IMR-90 (cell line): ENCODE measurements at regions not wholly inside any gene's neighbourhood (a gene's known extent, or its start where the extent isn't known, plus 50 kb on each side); places are given as distances from the start of the nearest gene placed in this dataset.

Experiments used
- ATAC-seq: fragments of 200-7000 bp; cut with Tn5 transposase; 2 replicates; pipeline ENCODE4 v1.9.1; 2020; ENCODE audit warnings: low read depth, mild to moderate bottlenecking, moderate library complexity
- BruUV-seq: library from RNA; stranded (reverse); fragments of 400-500 nt; replicated peaks from 2 replicates; lab custom pipeline; 2021; lab: Mats Ljungman, UMichigan
- CTCF ChIA-PET: fragments of 300-600 bp; formaldehyde crosslinking; extraction: SDS; loops from one replicate; lab custom pipeline; 2021; ENCODE audit warnings: antibody characterized with exemption; lab: Yijun Ruan, JAX
- POLR2A ChIA-PET: fragments of 300-600 bp; sonication (Branson Sonifier 250); formaldehyde crosslinking; loops from one replicate; lab custom pipeline; 2022; ENCODE audit warnings: antibody characterized with exemption; ENCODE audit not compliant: unreplicated experiment; lab: Charles Lee
- DNase-seq: peaks from one replicate; pipeline ENCODE4 v3.0.0; 2013
- H2AFZ ChIP-seq: replicated peaks from 2 replicates; pipeline ENCODE3; 2013; ENCODE audit warnings: low read length, mild to moderate bottlenecking; ENCODE audit not compliant: poor library complexity
- H2AK5ac ChIP-seq: 2 replicates; pipeline ENCODE4 v1.6.1; 2013; ENCODE audit warnings: low read depth, low read length, inconsistent platforms
- H2AK9ac ChIP-seq: replicated peaks from 2 replicates; pipeline ENCODE3; 2013; ENCODE audit warnings: mild to moderate bottlenecking, low read depth, low read length, moderate library complexity; ENCODE audit not compliant: poor library complexity
- H2BK120ac ChIP-seq: 2 replicates; pipeline ENCODE4 v1.6.1; 2013; ENCODE audit warnings: low read depth, low read length, inconsistent platforms
- H2BK15ac ChIP-seq: 3 replicates; pipeline ENCODE4 v1.6.1; 2013; ENCODE audit warnings: low read depth, low read length, inconsistent platforms
- H2BK20ac ChIP-seq: 2 replicates; pipeline ENCODE4 v1.6.1; 2013; ENCODE audit warnings: low read depth, mild to moderate bottlenecking, inconsistent platforms, low read length, moderate library complexity
- H2BK5ac ChIP-seq: 2 replicates; pipeline ENCODE4 v1.6.1; 2013; ENCODE audit warnings: mild to moderate bottlenecking, low read depth, low read length, inconsistent platforms; ENCODE audit not compliant: poor library complexity, severe bottlenecking
- H3K14ac ChIP-seq: replicated peaks from 2 replicates; pipeline ENCODE4 v1.6.1; 2013; ENCODE audit warnings: low read depth, low read length, inconsistent platforms
- H3K18ac ChIP-seq: 2 replicates; pipeline ENCODE4 v1.6.1; 2013; ENCODE audit warnings: low read depth, low read length, control low read depth
- H3K23ac ChIP-seq: 2 replicates; pipeline ENCODE4 v1.6.1; 2013; ENCODE audit warnings: low read depth, low read length, inconsistent platforms
- H3K27ac ChIP-seq: 2 replicates; pipeline ENCODE4 v1.5.1; 2013; ENCODE audit warnings: mild to moderate bottlenecking, control low read depth, low read length; ENCODE audit not compliant: insufficient read depth
- H3K27me3 ChIP-seq: 2 replicates; pipeline ENCODE4 v1.6.1; 2013; ENCODE audit warnings: low read length; ENCODE audit not compliant: control insufficient read depth, insufficient read depth
- H3K36me3 ChIP-seq: 2 replicates; pipeline ENCODE4 v1.6.1; 2013; ENCODE audit warnings: low read length, mixed read lengths; ENCODE audit not compliant: control insufficient read depth, insufficient read depth
- H3K4ac ChIP-seq: 2 replicates; pipeline ENCODE4 v1.6.1; 2013; ENCODE audit warnings: low read depth, low read length, inconsistent platforms
- H3K4me1 ChIP-seq: 2 replicates; pipeline ENCODE4 v1.6.1; 2013; ENCODE audit warnings: low read length, mixed read lengths; ENCODE audit not compliant: control insufficient read depth, insufficient read depth
- H3K4me2 ChIP-seq: 2 replicates; pipeline ENCODE4 v1.6.1; 2013; ENCODE audit warnings: low read depth, mild to moderate bottlenecking, control low read depth, low read length, moderate library complexity
- H3K4me3 ChIP-seq: 2 replicates; pipeline ENCODE4 v1.5.1; 2013; ENCODE audit warnings: low read depth, mild to moderate bottlenecking, control low read depth, low read length, moderate library complexity; ENCODE audit not compliant: insufficient read depth
- H3K56ac ChIP-seq: 2 replicates; pipeline ENCODE4 v1.6.1; 2013; ENCODE audit warnings: low read length, inconsistent platforms; ENCODE audit not compliant: insufficient read depth; ENCODE audit errors: extremely low read depth
- H3K79me1 ChIP-seq, 2 experiments: 2 replicates each; pipeline ENCODE4 v1.6.1; 2013; ENCODE audit warnings: low read length in 2 of 2, inconsistent platforms in 1 of 2, low read depth in 1 of 2
- H3K9ac ChIP-seq: 2 replicates; pipeline ENCODE4 v1.6.1; 2013; ENCODE audit warnings: low read depth, low read length, control low read depth
- H3K9me1 ChIP-seq: 2 replicates; pipeline ENCODE4 v1.6.1; 2013; ENCODE audit warnings: low read length, inconsistent platforms; ENCODE audit not compliant: insufficient read depth
- H3K9me3 ChIP-seq: 2 replicates; pipeline ENCODE4 v1.6.1; 2013; ENCODE audit warnings: low read length; ENCODE audit not compliant: control insufficient read depth, insufficient read depth
- H4K20me1 ChIP-seq: 2 replicates; pipeline ENCODE4 v1.6.1; 2013; ENCODE audit warnings: low read length, inconsistent platforms; ENCODE audit not compliant: insufficient read depth
- H4K5ac ChIP-seq: 2 replicates; pipeline ENCODE4 v1.6.1; 2013; ENCODE audit warnings: mild to moderate bottlenecking, low read depth, low read length, control low read depth
- H4K8ac ChIP-seq, 2 experiments: 2 replicates each; pipeline ENCODE4 v1.6.1; 2013; ENCODE audit warnings: low read depth in 2 of 2, low read length in 2 of 2, control low read depth in 1 of 2, inconsistent platforms in 1 of 2
- H4K91ac ChIP-seq: 2 replicates; pipeline ENCODE4 v1.6.1; 2013; ENCODE audit warnings: low read depth, low read length, inconsistent platforms; ENCODE audit not compliant: insufficient read depth
- BHLHE40 ChIP-seq: fragments of 150-350 bp; IDR thresholded peaks from 2 replicates; pipeline ENCODE4 v1.6.1; 2016; ENCODE audit warnings: mild to moderate bottlenecking, low read depth, low read length
- CEBPB ChIP-seq: IDR thresholded peaks from 2 replicates; pipeline ENCODE4 v1.6.1; 2012; ENCODE audit warnings: low read depth, low read length, improper control_type of control experiment
- CHD1 ChIP-seq: IDR thresholded peaks from 2 replicates; pipeline ENCODE4 v1.6.1; 2012; ENCODE audit warnings: low read depth, low read length, improper control_type of control experiment
- CTCF ChIP-seq: conservative IDR thresholded peaks from 2 replicates; pipeline ENCODE4 v1.5.1; 2012; ENCODE audit warnings: mild to moderate bottlenecking, low read depth, low read length, improper control_type of control experiment
- ELK1 ChIP-seq: fragments of 150-350 bp; IDR thresholded peaks from 2 replicates; pipeline ENCODE4 v1.6.1; 2016; ENCODE audit warnings: low read depth, mild to moderate bottlenecking, low read length, moderate library complexity, borderline replicate concordance
- FOS ChIP-seq: fragments of 150-350 bp; IDR thresholded peaks from 2 replicates; pipeline ENCODE4 v1.6.1; 2016; ENCODE audit warnings: low read depth, low read length
- MAFK ChIP-seq: IDR thresholded peaks from 2 replicates; pipeline ENCODE4 v1.6.1; 2012; ENCODE audit warnings: low read depth, low read length, improper control_type of control experiment
- MAZ ChIP-seq: IDR thresholded peaks from 2 replicates; pipeline ENCODE4 v1.6.1; 2012; ENCODE audit warnings: low read depth, mild to moderate bottlenecking, low read length, improper control_type of control experiment, moderate library complexity, borderline replicate concordance
- MXI1 ChIP-seq: IDR thresholded peaks from 2 replicates; pipeline ENCODE4 v1.6.1; 2012; ENCODE audit warnings: low read depth, mild to moderate bottlenecking, low read length, moderate library complexity, borderline replicate concordance
- NFE2L2 ChIP-seq: fragments of 150-350 bp; IDR thresholded peaks from 2 replicates; pipeline ENCODE4 v1.6.1; 2016; ENCODE audit warnings: low read depth, mild to moderate bottlenecking, low read length
- POLR2A ChIP-seq: IDR thresholded peaks from 2 replicates; pipeline ENCODE4 v1.6.1; 2012; ENCODE audit warnings: mild to moderate bottlenecking, low read depth, low read length
- RAD21 ChIP-seq: IDR thresholded peaks from 2 replicates; pipeline ENCODE4 v1.6.1; 2012; ENCODE audit warnings: low read length, improper control_type of control experiment
- RCOR1 ChIP-seq: IDR thresholded peaks from 2 replicates; pipeline ENCODE4 v1.6.1; 2012; ENCODE audit warnings: mild to moderate bottlenecking, low read length, improper control_type of control experiment; ENCODE audit not compliant: insufficient replicate concordance
- RFX5 ChIP-seq: IDR thresholded peaks from 2 replicates; pipeline ENCODE4 v1.8.0; 2012; ENCODE audit warnings: low read depth, mild to moderate bottlenecking, low read length, moderate library complexity
- SMC3 ChIP-seq: fragments of 150-350 bp; IDR thresholded peaks from 2 replicates; pipeline ENCODE4 v1.6.1; 2016; ENCODE audit warnings: low read depth, mild to moderate bottlenecking, antibody characterized with exemption, low read length, moderate library complexity
- USF2 ChIP-seq: fragments of 150-350 bp; IDR thresholded peaks from 2 replicates; pipeline ENCODE4 v1.6.1; 2017; ENCODE audit warnings: mild to moderate bottlenecking, antibody characterized with exemption, low read length, low read depth
- WGBS, 2 experiments: methylation state at CpG; one replicate each; pipeline versions ENCODE4 v1.1.5 to v1.1.7; 2013; ENCODE audit warnings: missing lambda C conversion rate in 2 of 2; ENCODE audit not compliant: insufficient read length in 1 of 2; ENCODE audit errors: extremely low coverage in 2 of 2; 5-methylcytosine and 5-hydroxymethylcytosine counted together
- dilution Hi-C: fragments of 300-500 bp; cut with HindIII; formaldehyde crosslinking; loops from one replicate; pipeline ENCODE4 v1.14.3; 2018; ENCODE audit warnings: low sequenced_read_pairs; ENCODE audit not compliant: unreplicated experiment
- in situ Hi-C: fragments of 300-500 bp; cut with MboI; formaldehyde crosslinking; loops from 3 replicates; pipeline ENCODE4 v1.14.3; 2019; ENCODE audit warnings: low sequenced_read_pairs, inconsistent platforms, mixed read lengths
- intact Hi-C: fragments of 100-400 bp; cut with micrococcal nuclease; formaldehyde crosslinking; loops from 2 replicates; pipeline ENCODE4 v1.10.0; 2022

GRCh38 chr4:103774326-103774825 lies 54.6 kb upstream of the TACR3 start:
- no peak overlapping the region for H3K4me3 ChIP-seq
- no peak overlapping the region for H2BK15ac ChIP-seq
- no peaks in the 10 kb centered on the region for H3K4me1 ChIP-seq
- TF ChIP-seq MXI1 (no peak), BHLHE40 (no peak), MAZ (no peak), CTCF (no peak), USF2 (no peak), ELK1 (no peak), CEBPB (no peak), NFE2L2 (no peak), POLR2A (no peak), SMC3 (no peak), FOS (no peak), RAD21 (no peak), MAFK (no peak), CHD1 (no peak), RCOR1 (no peak), RFX5 (no peak)
- ATAC-seq = no peak
- no peak overlapping the region for H4K5ac ChIP-seq
- CTCF ChIA-PET = no interaction called here
- no peaks in the 10 kb centered on the region for H3K36me3 ChIP-seq
- no peak for DNase-seq
- no peak overlapping the region for H3K56ac ChIP-seq
- H3K79me1 ChIP-seq = no peaks in the 10 kb centered on the region
- no peak overlapping the region for H2AK9ac ChIP-seq
- POLR2A ChIA-PET = no interaction called here
- WGBS, 2 experiments = no CpG with 5 or more reads among the region's 7 CpGs
- BruUV-seq = no TSS peak
- H4K91ac ChIP-seq = no peak overlapping the region
- H3K9ac ChIP-seq = no peak overlapping the region
- intact Hi-C loops = no loop called here
- in situ Hi-C loops = no loop called here
- no peak overlapping the region for H3K27ac ChIP-seq
- no peak overlapping the region for H2BK20ac ChIP-seq
- no peak overlapping the region for H3K14ac ChIP-seq
- H3K9me3 ChIP-seq = peaks cover 6% of the 10 kb centered on the region; the same call in 1 of the 2 replicates
- no peak overlapping the region for H4K8ac ChIP-seq
- H3K18ac ChIP-seq = no peak overlapping the region
- no peaks in the 10 kb centered on the region for H3K9me1 ChIP-seq
- no peak overlapping the region for H3K4me2 ChIP-seq
- no peak overlapping the region for H2AFZ ChIP-seq
- no peaks in the 10 kb centered on the region for H3K27me3 ChIP-seq
- H3K4ac ChIP-seq = no peak overlapping the region
- H2BK120ac ChIP-seq = no peak overlapping the region
- dilution Hi-C loops = no loop called here
- no peaks in the 10 kb centered on the region for H4K20me1 ChIP-seq
- no peak overlapping the region for H2AK5ac ChIP-seq
- no peak overlapping the region for H2BK5ac ChIP-seq
- no peak overlapping the region for H3K23ac ChIP-seq
